Uterus (tissue), 2 donors: ENCODE measurements at regions not wholly inside any gene's neighbourhood (a gene's known extent, or its start where the extent isn't known, plus 50 kb on each side); places are given as distances from the start of the nearest gene placed in this dataset.
"Not testable (repeated sequence)": the region's sequence is repeated elsewhere in the genome, so short reads cannot be mapped to it uniquely, and the experiment has no call there.

Experiments
- POLR2A ChIP-seq, 2 donors: fragments of 450-650 bp; IDR thresholded peaks; one replicate each; pipeline ENCODE4 v1.6.1; 2016; ENCODE audit warnings: antibody characterized with exemption in 2 of 2, mild to moderate bottlenecking in 1 of 2, moderate library complexity in 1 of 2
- TF ChIP-seq, protein P1 (sequence below), 4 experiments: fragments of 200-600 bp in 2 of 4; fragments of 450-650 bp in 2 of 4; sonication (generic) in 2 of 4; IDR thresholded peaks; one replicate each; pipeline ENCODE4 v1.5.1; 2016 to 2019; ENCODE audit warnings: antibody characterized with exemption in 4 of 4, mild to moderate bottlenecking in 2 of 4, moderate library complexity in 1 of 4

DNA sequence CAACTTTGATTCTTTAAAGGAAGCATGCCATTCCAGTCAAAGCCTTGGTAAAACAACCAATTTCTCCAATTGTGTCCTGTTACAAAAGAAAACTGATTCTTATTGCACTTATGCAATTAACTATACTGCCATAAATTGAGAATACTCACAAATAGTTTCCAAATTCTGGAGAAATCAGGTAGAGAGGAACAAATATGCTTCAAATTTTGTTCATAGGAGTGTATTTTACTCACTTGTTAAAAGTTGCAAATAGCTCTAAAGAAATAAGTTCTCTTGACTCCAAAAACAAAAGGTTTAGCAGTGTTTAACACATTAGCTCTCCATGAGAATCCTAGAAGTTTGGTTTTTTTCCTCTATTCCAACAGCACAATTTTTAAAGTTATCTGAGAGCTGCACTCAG, 176.1 kb upstream of the SMAD3 start:
- TF ChIP-seq, protein P1, sequence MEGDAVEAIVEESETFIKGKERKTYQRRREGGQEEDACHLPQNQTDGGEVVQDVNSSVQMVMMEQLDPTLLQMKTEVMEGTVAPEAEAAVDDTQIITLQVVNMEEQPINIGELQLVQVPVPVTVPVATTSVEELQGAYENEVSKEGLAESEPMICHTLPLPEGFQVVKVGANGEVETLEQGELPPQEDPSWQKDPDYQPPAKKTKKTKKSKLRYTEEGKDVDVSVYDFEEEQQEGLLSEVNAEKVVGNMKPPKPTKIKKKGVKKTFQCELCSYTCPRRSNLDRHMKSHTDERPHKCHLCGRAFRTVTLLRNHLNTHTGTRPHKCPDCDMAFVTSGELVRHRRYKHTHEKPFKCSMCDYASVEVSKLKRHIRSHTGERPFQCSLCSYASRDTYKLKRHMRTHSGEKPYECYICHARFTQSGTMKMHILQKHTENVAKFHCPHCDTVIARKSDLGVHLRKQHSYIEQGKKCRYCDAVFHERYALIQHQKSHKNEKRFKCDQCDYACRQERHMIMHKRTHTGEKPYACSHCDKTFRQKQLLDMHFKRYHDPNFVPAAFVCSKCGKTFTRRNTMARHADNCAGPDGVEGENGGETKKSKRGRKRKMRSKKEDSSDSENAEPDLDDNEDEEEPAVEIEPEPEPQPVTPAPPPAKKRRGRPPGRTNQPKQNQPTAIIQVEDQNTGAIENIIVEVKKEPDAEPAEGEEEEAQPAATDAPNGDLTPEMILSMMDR (IDR thresholded peaks at IDR 0.05), result not testable (repeated sequence)
- TF ChIP-seq POLR2A (IDR thresholded peaks at IDR 0.05), result not testable (repeated sequence)
